ENCODE measurements at regions not wholly inside any gene's neighbourhood (a gene's known extent, or its start where the extent isn't known, plus 50 kb on each side); places are given as distances from the start of the nearest gene placed in this dataset.

DNA sequence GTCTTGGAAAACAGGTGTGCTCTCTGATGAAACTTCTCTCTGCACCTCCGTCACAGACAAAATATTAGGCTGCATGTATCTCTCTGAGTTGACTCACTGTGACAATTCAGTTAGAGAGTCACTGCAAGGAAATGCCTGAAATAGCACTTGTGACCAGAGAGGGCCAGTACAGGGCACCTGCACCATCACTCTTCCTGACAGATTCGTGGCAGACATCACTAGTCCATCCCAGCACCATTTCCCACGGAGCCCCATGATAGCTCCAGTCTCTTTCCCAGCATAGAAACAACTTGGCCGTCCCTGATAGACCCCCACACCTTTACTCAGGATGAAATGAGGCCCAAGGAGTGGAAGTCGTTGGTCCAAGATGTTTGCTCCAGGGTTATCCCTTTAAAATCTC, 73.3 kb upstream of the ISX start:
- no peak for TF ChIP-seq POLR2AphosphoS5 (IDR thresholded peaks at IDR 0.05)
- TF ChIP-seq, protein P1, sequence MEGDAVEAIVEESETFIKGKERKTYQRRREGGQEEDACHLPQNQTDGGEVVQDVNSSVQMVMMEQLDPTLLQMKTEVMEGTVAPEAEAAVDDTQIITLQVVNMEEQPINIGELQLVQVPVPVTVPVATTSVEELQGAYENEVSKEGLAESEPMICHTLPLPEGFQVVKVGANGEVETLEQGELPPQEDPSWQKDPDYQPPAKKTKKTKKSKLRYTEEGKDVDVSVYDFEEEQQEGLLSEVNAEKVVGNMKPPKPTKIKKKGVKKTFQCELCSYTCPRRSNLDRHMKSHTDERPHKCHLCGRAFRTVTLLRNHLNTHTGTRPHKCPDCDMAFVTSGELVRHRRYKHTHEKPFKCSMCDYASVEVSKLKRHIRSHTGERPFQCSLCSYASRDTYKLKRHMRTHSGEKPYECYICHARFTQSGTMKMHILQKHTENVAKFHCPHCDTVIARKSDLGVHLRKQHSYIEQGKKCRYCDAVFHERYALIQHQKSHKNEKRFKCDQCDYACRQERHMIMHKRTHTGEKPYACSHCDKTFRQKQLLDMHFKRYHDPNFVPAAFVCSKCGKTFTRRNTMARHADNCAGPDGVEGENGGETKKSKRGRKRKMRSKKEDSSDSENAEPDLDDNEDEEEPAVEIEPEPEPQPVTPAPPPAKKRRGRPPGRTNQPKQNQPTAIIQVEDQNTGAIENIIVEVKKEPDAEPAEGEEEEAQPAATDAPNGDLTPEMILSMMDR (IDR thresholded peaks at IDR 0.05): no peak
- no peak for TF ChIP-seq POLR2A (IDR thresholded peaks at IDR 0.05)
- no peak for TF ChIP-seq EP300 (IDR thresholded peaks at IDR 0.05)

All from stomach (tissue), 4 donors.